ENCODE measurements at regions not wholly inside any gene's neighbourhood (a gene's known extent, or its start where the extent isn't known, plus 50 kb on each side); places are given as distances from the start of the nearest gene placed in this dataset.

GRCh38 chr4:28665306-28665705 is 1804.7 kb downstream of the STIM2 start:
- Histone ChIP-seq H3K4me1 (ENCODE audit: control insufficient read depth, insufficient read depth, low read length) (no peaks in the 10 kb centered on the region), H3K9ac (ENCODE audit: control insufficient read depth, insufficient read depth, low read length) (no peak overlapping the region), H3K27ac (ENCODE audit: control insufficient read depth, insufficient read depth) (no peak overlapping the region), H2AFZ (ENCODE audit: control insufficient read depth, low read depth, low read length) (no peak overlapping the region), H3K4me2 (ENCODE audit: control insufficient read depth, insufficient read depth) (no peak overlapping the region), H4K20me1 (ENCODE audit: control insufficient read depth, insufficient read depth) (no peaks in the 10 kb centered on the region), H3K4me3 (no peak overlapping the region), H3K9me3 (replicated peaks; ENCODE audit: control insufficient read depth, insufficient read depth, low read length) (no peaks in the 10 kb centered on the region), H3K79me2 (ENCODE audit: control insufficient read depth, insufficient read depth, low read length) (no peaks in the 10 kb centered on the region), H3K36me3 (ENCODE audit: control insufficient read depth in 2 of 2, insufficient read depth in 2 of 2, low read length in 1 of 2) (no peaks in the 10 kb centered on the region), H3K27me3 (replicated peaks in 1 of 2; ENCODE audit: control insufficient read depth in 2 of 2, insufficient read depth in 2 of 2, low read length in 1 of 2) (no peaks in the 10 kb centered on the region)
- ChIA-PET CTCF (no interaction called here), SMC1A (ENCODE audit: uncharacterized antibody, unreplicated experiment) (interaction anchor here (1.1 kb wide), 1 partner anchor 11 kb away, joined by 3 read pairs; no protein-coding TSS in a partner anchor), RAD21 (ENCODE audit: unreplicated experiment) (no interaction called here), POLR2A (no interaction called here)
- no peak for ATAC-seq
- no peak for TF ChIP-seq HDAC6 (IDR thresholded peaks at IDR 0.05; ENCODE audit: unreplicated experiment)
- no peak for TF ChIP-seq ZBED1 (IDR thresholded peaks at IDR 0.05; ENCODE audit: borderline replicate concordance)
- no peak for TF ChIP-seq ZNF622 (IDR thresholded peaks at IDR 0.05)
- no peak for TF ChIP-seq BRCA1 (IDR thresholded peaks at IDR 0.05; ENCODE audit: low read depth, low read length)
- TF ChIP-seq IKZF1 (conservative IDR thresholded peaks at IDR 0.05), result no peak
- no peak for TF ChIP-seq SMAD5 (IDR thresholded peaks at IDR 0.05; ENCODE audit: low read depth)
- TF ChIP-seq RELA (IDR thresholded peaks at IDR 0.05; ENCODE audit: borderline replicate concordance, partially characterized antibody), result no peak
- no peak for TF ChIP-seq FOXK2 (IDR thresholded peaks at IDR 0.05)
- no peak for TF ChIP-seq MYB (IDR thresholded peaks at IDR 0.05; ENCODE audit: borderline replicate concordance, low read depth, low read length)
- no peak for TF ChIP-seq TCF7 (IDR thresholded peaks at IDR 0.05; ENCODE audit: borderline replicate concordance)
- TF ChIP-seq TARDBP (IDR thresholded peaks at IDR 0.05; ENCODE audit: borderline replicate concordance), result no peak
- TF ChIP-seq, protein P1, sequence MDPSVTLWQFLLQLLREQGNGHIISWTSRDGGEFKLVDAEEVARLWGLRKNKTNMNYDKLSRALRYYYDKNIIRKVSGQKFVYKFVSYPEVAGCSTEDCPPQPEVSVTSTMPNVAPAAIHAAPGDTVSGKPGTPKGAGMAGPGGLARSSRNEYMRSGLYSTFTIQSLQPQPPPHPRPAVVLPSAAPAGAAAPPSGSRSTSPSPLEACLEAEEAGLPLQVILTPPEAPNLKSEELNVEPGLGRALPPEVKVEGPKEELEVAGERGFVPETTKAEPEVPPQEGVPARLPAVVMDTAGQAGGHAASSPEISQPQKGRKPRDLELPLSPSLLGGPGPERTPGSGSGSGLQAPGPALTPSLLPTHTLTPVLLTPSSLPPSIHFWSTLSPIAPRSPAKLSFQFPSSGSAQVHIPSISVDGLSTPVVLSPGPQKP (IDR thresholded peaks at IDR 0.05; ENCODE audit: low read depth, low read length), result no peak
- TF ChIP-seq CREM (IDR thresholded peaks at IDR 0.05; ENCODE audit: low read depth), result no peak
- TF ChIP-seq, protein P2, sequence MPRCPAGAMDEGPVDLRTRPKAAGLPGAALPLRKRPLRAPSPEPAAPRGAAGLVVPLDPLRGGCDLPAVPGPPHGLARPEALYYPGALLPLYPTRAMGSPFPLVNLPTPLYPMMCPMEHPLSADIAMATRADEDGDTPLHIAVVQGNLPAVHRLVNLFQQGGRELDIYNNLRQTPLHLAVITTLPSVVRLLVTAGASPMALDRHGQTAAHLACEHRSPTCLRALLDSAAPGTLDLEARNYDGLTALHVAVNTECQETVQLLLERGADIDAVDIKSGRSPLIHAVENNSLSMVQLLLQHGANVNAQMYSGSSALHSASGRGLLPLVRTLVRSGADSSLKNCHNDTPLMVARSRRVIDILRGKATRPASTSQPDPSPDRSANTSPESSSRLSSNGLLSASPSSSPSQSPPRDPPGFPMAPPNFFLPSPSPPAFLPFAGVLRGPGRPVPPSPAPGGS (IDR thresholded peaks at IDR 0.05; ENCODE audit: borderline replicate concordance, insufficient read depth, low read depth, low read length, poor library complexity, severe bottlenecking), result no peak
- no peak for FAIRE-seq
- intact Hi-C loops (cut with micrococcal nuclease; ENCODE audit: unreplicated experiment) (no loop called here), in situ Hi-C loops (cut with MboI) (no loop called here)
- no peak for DNase-seq (ENCODE audit: low read depth, low spot score)
- 0% methylated on average over 1 of the region's 1 CpG for WGBS (ENCODE audit: insufficient coverage, insufficient replicate concordance, low lambda C conversion rate, missing lambda C conversion rate)
- BruUV-seq (replicated peaks), result no TSS peak

Data from GM12878 (cell line).